ENCODE measurements at regions not wholly inside any gene's neighbourhood (a gene's known extent, or its start where the extent isn't known, plus 50 kb on each side); places are given as distances from the start of the nearest gene placed in this dataset.
"Not testable (repeated sequence)": the region's sequence is repeated elsewhere in the genome, so short reads cannot be mapped to it uniquely, and the experiment has no call there.

DNA sequence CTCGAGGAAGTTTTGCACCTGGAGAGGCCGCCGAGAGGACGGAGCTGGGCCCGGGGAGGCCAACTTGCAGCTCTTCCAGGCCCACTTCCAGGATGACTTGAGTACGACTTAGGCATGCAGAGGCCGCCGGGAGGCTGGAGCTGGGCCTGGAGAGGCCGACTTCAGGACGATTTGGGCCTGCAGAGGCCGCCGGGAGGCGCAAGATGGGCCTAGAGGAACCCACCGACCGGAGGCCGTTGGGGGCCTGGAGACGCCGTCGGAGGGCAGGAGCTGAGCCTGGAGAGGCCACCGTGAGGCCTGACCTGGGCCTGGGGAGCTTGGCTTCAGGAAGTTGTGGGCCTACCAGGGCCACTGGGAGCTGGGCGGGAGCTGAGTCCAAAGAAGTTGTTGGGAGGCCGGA is 250.5 kb upstream of the NUPR2 start:
- not testable (repeated sequence) for H3K4me3 ChIP-seq (ENCODE audit: low read depth, low read length); DNase-seq (ENCODE audit: low read depth)

DNA sequence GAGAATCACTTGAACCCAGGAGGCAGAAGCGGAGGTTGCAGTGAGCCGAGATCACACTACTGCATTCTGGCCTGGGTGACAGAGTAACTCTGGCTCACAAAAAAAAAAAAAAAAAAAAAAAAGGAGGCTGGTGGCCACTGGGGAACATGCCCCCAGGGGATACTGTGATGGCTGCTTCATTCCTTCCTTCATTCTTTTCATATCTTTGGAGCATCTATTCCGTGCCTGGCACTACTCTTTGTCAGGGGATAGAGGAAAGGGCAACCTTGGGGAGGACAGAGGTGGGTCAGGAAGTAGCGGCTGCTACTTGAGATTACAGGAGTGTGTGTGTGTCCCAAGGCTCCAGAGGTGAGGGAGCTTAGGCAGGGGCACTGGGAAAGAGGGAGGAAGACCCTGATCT is 236.4 kb upstream of the NUPR2 start:
- not testable (repeated sequence) for DNase-seq (ENCODE audit: low read depth); H3K4me3 ChIP-seq (ENCODE audit: low read depth, low read length)

DNA sequence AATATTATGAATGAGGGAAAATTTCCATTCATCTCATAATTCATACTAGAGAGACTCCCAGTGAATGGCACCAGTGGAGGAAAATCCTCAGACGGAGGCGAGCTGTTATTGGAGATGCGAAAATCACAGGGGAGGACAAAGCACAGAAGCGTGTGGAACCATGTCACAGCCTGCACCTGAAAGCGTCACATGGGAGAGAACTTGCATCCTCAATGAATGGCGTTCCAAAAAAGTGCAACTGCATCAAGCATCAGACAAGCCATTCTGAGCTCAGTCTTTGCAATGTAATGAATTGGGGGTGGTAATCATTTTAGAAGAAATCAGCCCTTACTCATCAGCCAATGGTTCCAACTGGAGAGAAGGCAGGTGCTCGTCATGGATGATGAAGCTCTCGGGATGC is 235.0 kb upstream of the NUPR2 start:
- DNase-seq (ENCODE audit: low read depth): not testable (repeated sequence)

DNA sequence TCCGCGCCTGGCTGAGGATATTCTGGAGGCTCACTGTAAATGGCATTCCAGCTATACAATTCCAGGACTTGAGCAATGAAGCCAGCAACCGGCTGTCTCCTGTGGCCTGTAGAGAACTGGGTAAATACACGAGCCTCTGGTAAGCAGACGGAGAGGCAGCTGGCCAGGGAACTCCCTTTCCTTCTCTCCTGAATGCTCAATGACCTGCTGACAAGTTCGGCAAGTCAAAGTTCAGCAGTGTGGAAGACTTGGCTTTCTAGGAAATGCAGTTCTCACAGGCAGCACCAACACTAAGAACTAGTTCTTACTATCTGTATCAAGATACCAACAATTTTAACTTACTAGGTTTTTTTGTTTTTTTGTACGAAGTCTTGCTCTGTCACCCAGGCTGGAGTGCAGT is 232.1 kb upstream of the NUPR2 start:
- not testable (repeated sequence) for DNase-seq (ENCODE audit: low read depth); H3K4me3 ChIP-seq (ENCODE audit: low read depth, low read length)

More for the DNA sequence above, 235.0 kb upstream of the NUPR2 start:
- not testable (repeated sequence) for H3K4me3 ChIP-seq (ENCODE audit: low read depth, low read length)

DNA sequence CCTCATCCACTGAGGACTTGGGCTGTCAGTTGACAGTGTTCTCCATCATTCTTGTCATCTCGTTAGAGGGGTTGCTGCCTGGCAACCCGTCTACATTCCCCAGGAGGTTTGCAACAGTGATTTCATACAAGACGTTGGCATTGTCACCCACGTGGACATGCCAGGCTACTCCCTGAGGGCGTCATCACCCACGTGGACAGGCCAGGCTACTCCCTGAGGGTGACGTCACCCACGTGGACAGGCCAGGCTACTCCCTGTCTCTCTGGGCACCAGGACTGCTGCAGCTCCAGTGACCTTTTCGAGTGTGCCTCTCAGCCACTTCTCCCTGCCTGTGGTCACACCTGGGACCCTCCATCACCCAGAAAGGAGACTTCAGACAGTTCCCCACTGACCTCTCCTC is 212.1 kb upstream of the NUPR2 start:
- not testable (repeated sequence) for DNase-seq (ENCODE audit: low read depth); H3K4me3 ChIP-seq (ENCODE audit: low read depth, low read length)

DNA sequence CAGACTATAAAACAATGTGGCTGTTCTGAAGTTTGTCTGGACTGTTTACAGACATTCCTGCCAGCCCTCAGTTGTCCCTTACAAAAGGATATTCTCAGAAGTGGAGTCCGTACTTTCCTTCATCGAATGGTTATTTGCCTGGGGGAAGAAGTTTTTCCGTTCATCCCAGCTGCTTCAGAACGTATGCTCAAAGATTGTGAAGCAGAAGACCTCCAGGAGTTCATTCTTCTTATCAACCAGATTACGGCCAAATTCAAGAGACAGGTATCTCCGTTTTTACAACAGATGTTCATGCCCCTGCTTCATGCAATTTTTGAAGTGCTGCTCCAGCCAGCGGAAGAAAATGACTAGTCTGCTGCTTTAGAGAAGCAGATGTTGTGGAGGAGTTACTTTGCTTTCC is 174.3 kb upstream of the NUPR2 start:
- DNase-seq (ENCODE audit: low read depth): no peak
- H3K4me3 ChIP-seq (ENCODE audit: low read depth, low read length): no peak overlapping the region
- TF ChIP-seq, protein P1, sequence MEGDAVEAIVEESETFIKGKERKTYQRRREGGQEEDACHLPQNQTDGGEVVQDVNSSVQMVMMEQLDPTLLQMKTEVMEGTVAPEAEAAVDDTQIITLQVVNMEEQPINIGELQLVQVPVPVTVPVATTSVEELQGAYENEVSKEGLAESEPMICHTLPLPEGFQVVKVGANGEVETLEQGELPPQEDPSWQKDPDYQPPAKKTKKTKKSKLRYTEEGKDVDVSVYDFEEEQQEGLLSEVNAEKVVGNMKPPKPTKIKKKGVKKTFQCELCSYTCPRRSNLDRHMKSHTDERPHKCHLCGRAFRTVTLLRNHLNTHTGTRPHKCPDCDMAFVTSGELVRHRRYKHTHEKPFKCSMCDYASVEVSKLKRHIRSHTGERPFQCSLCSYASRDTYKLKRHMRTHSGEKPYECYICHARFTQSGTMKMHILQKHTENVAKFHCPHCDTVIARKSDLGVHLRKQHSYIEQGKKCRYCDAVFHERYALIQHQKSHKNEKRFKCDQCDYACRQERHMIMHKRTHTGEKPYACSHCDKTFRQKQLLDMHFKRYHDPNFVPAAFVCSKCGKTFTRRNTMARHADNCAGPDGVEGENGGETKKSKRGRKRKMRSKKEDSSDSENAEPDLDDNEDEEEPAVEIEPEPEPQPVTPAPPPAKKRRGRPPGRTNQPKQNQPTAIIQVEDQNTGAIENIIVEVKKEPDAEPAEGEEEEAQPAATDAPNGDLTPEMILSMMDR (IDR thresholded peaks at IDR 0.05; ENCODE audit: control insufficient read depth, extremely low read depth, insufficient read depth): no peak

DNA sequence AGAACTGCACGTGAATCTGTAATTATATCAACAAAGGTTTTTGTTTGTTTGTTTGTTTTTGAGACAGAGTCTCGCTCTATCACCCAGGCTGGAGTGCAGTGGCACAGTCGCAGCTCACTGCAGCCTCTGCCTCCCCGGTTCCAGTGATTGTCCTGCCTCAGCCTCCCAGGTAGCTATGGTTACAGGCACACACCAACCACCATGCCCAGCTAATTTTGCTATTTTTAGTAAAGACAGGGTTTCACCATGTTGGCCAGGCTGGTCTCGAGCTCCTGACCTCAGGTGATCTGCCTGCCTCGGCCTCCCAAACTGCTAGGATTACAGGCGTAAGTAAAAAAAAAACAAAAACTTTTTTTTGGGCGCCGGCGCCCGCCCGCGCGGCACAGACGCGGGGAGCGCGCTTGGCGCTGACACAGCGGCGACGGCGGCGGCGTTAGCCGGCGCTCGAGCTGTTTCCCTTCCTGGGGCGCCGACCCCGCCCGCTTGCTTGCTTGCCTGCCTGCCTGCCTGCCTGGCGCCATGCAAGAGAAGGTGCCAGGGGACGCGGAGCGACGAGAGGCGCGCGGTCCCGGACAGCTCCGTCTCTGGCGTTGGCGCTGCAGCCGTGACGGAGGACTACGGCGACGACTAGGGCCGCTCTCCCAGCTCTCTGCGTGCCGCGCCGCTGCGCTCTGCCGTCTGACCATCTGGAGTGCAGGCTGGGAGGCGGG is 171.4 kb upstream of the NUPR2 start:
- no peak for DNase-seq (ENCODE audit: low read depth)
- TF ChIP-seq, protein P1 (IDR thresholded peaks at IDR 0.05; ENCODE audit: control insufficient read depth, extremely low read depth, insufficient read depth): 0 out of 2 replicates have a peak, but pooled peaks have one; percentile 6
- peak overlapping the region; percentile 48 for H3K4me3 ChIP-seq (ENCODE audit: low read depth, low read length)

DNA sequence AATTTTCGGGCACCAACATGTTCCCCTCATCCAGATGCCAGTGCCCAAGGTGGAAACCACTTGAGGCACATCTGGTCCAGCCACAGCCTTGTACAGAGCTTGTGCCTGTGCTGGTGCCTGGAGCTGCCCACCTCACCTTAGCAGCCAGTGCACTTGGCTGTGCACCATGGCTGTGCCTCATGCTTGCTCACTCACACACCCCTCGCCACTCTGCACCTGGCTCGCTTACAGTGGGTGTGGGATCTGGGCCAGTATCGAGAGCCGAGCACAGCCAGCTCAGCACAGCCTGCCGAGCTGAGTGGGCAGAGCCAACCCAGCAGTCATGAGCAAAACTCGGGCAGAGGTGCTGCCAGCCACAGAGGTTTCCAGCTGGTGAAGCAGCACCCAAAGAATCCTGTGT is 139.9 kb upstream of the NUPR2 start:
- DNase-seq (ENCODE audit: low read depth): no peak
- H3K4me3 ChIP-seq (ENCODE audit: low read depth, low read length): no peak overlapping the region
- TF ChIP-seq, protein P1 (IDR thresholded peaks at IDR 0.05; ENCODE audit: control insufficient read depth, extremely low read depth, insufficient read depth): no peak

DNA sequence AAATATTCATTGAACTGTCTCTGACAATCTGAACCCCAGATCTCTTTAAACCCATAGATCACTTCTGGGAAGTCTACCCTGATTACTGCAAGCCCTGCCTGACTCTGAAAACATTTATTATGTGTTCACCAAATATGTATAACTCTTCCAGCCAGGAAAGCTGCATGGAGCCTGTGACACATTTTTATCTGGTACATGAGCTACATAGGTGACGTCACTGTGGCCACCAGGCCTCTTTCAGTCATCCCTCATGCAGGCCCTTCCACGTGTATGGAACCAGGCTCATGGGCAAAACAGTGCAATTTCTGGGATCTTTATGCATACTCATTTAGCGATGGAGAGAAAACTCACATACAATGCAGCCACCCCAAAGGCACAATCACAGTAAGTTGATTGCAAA is 133.9 kb upstream of the NUPR2 start:
- no peak overlapping the region for H3K4me3 ChIP-seq (ENCODE audit: low read depth, low read length)
- no peak for DNase-seq (ENCODE audit: low read depth)
- TF ChIP-seq, protein P1 (IDR thresholded peaks at IDR 0.05; ENCODE audit: control insufficient read depth, extremely low read depth, insufficient read depth): no peak

DNA sequence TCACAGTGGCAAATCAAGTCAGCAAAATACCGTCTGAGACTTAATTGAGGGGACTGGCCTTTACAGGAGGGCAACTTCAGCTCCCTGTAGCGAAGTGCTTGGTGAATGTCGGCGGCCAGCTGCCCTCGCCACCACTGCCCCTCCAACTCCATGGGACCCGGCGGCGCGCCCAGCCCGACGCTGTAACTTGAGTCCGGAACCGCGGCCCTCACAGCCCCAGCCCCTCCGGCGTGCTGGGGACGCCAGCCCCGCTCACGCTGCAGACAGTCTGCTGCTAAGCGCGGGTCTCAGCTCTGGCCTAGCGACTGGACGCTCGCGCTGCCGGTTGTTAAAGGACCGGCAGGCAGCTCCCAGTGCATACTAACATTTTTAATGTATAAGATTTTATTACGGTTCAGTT is 113.4 kb upstream of the NUPR2 start:
- no peak overlapping the region for H3K4me3 ChIP-seq (ENCODE audit: low read depth, low read length)
- TF ChIP-seq, protein P1 (IDR thresholded peaks at IDR 0.05; ENCODE audit: control insufficient read depth, extremely low read depth, insufficient read depth): no peak
- DNase-seq (ENCODE audit: low read depth): no peak

All from LNCaP clone FGC (cell line).